SK-N-SH treated with all-trans-retinoic acid at 6 μM for 48 hours (cell line): ENCODE measurements at regions not wholly inside any gene's neighbourhood (a gene's known extent, or its start where the extent isn't known, plus 50 kb on each side); places are given as distances from the start of the nearest gene placed in this dataset.
A peak's percentile ranks its signal among the peaks of the same experiment; 100 is the strongest.

ENCODE experiments used
- ATAC-seq: fragments of 200-7000 bp; cut with Tn5 transposase; 3 replicates; pipeline ENCODE4 v1.9.1; 2020; ENCODE audit warnings: mild to moderate bottlenecking, moderate library complexity
- ARNTL ChIP-seq: fragments of 450-650 bp; formaldehyde crosslinking; IDR thresholded peaks from 2 replicates; pipeline ENCODE4 v1.5.0; 2020; ENCODE audit warnings: low read depth, mild to moderate bottlenecking, moderate library complexity, borderline replicate concordance
- BACH2 ChIP-seq: fragments of 250-450 bp; sonication (Bioruptor Pico); IDR thresholded peaks from 2 replicates; pipeline ENCODE4 v1.9.0; 2021; ENCODE audit warnings: mild to moderate bottlenecking, borderline replicate concordance
- CREB5 ChIP-seq: fragments of 250-450 bp; sonication (Bioruptor Pico); IDR thresholded peaks from 2 replicates; pipeline ENCODE4 v1.5.1; 2020; ENCODE audit warnings: low read depth, mild to moderate bottlenecking, moderate library complexity
- CSDC2 ChIP-seq: fragments of 250-450 bp; sonication (Bioruptor Pico); IDR thresholded peaks from 2 replicates; pipeline ENCODE4 v1.5.0; 2020; ENCODE audit warnings: mild to moderate bottlenecking, moderate library complexity
- CSRNP3 ChIP-seq: fragments of 250-450 bp; sonication (Bioruptor Pico); IDR thresholded peaks from 2 replicates; pipeline ENCODE4 v1.5.1; 2021; ENCODE audit warnings: mild to moderate bottlenecking, moderate library complexity
- ESRRG ChIP-seq: fragments of 250-450 bp; sonication (Bioruptor Pico); IDR thresholded peaks from 2 replicates; pipeline ENCODE4 v1.6.1; 2021; ENCODE audit warnings: mild to moderate bottlenecking
- GLIS3 ChIP-seq: fragments of 250-450 bp; sonication (Bioruptor Pico); IDR thresholded peaks from 2 replicates; pipeline ENCODE4 v1.5.0; 2020; ENCODE audit warnings: mild to moderate bottlenecking, moderate library complexity
- ISL1 ChIP-seq: fragments of 250-450 bp; sonication (Bioruptor Pico); IDR thresholded peaks from 2 replicates; pipeline ENCODE4 v2.1.2; 2022; ENCODE audit warnings: mild to moderate bottlenecking, moderate library complexity
- OSR1 ChIP-seq: fragments of 250-450 bp; sonication (Bioruptor Pico); IDR thresholded peaks from 2 replicates; pipeline ENCODE4 v1.8.0; 2022; ENCODE audit warnings: moderate library complexity, mild to moderate bottlenecking, inconsistent platforms
- POU6F1 ChIP-seq: fragments of 250-450 bp; sonication (Bioruptor Pico); IDR thresholded peaks from 2 replicates; pipeline ENCODE4 v1.8.0; 2021; ENCODE audit warnings: low read depth, mild to moderate bottlenecking, moderate library complexity, borderline replicate concordance
- PPARA ChIP-seq: fragments of 250-450 bp; sonication (Bioruptor Pico); IDR thresholded peaks from 2 replicates; pipeline ENCODE4 v1.5.0; 2020; ENCODE audit warnings: mild to moderate bottlenecking, borderline replicate concordance
- SNAI2 ChIP-seq: fragments of 250-450 bp; sonication (Bioruptor Pico); IDR thresholded peaks from 2 replicates; pipeline ENCODE4 v1.5.0; 2020; ENCODE audit warnings: mild to moderate bottlenecking, moderate library complexity
- TCF4 ChIP-seq: fragments of 250-450 bp; sonication (Bioruptor Pico); IDR thresholded peaks from 2 replicates; pipeline ENCODE4 v1.8.0; 2021; ENCODE audit warnings: mild to moderate bottlenecking, moderate library complexity, borderline replicate concordance
- TOX ChIP-seq: fragments of 250-450 bp; sonication (Bioruptor Pico); IDR thresholded peaks from 2 replicates; pipeline ENCODE4 v1.8.0; 2021; ENCODE audit warnings: mild to moderate bottlenecking, moderate library complexity, borderline replicate concordance
- TSHZ2 ChIP-seq: fragments of 250-450 bp; sonication (Bioruptor Pico); IDR thresholded peaks from 2 replicates; pipeline ENCODE4 v1.5.0; 2020; ENCODE audit warnings: mild to moderate bottlenecking, moderate library complexity
- ZFP3 ChIP-seq: fragments of 250-450 bp; sonication (Bioruptor Pico); IDR thresholded peaks from 2 replicates; pipeline ENCODE4 v1.5.0; 2020; ENCODE audit warnings: mild to moderate bottlenecking, moderate library complexity
- ZNF565 ChIP-seq: fragments of 450-650 bp; formaldehyde crosslinking; conservative IDR thresholded peaks from 2 replicates; pipeline ENCODE4 v1.5.0; 2020; ENCODE audit warnings: low read depth, mild to moderate bottlenecking, moderate library complexity
- ZNF70 ChIP-seq: fragments of 450-650 bp; formaldehyde crosslinking; IDR thresholded peaks from 2 replicates; pipeline ENCODE4 v1.5.0; 2020; ENCODE audit warnings: mild to moderate bottlenecking, moderate library complexity
- ZNF8 ChIP-seq: fragments of 450-650 bp; formaldehyde crosslinking; IDR thresholded peaks from 2 replicates; pipeline ENCODE4 v1.5.0; 2020; ENCODE audit warnings: mild to moderate bottlenecking, moderate library complexity
- TF ChIP-seq, protein P1 (sequence below): fragments of 250-450 bp; sonication (Bioruptor Pico); IDR thresholded peaks from 2 replicates; pipeline ENCODE4 v1.8.0; 2020; ENCODE audit warnings: mild to moderate bottlenecking, moderate library complexity, borderline replicate concordance

GRCh38 chr12:42976122-42976521 is 386.6 kb upstream of the PRICKLE1 start:
- TF ChIP-seq ZNF565 (CRISPR knock-in tag) (no peak), CSDC2 (no peak), POU6F1 (no peak)
- TF ChIP-seq, all 23 proteins: peak for 0
- no peak for ATAC-seq

- TF ChIP-seq ISL1 (CRISPR knock-in tag) (no peak), ARNTL (CRISPR knock-in tag) (no peak), SNAI2 (no peak), BACH2 (no peak), CREB5 (CRISPR knock-in tag) (no peak), ZNF8 (CRISPR knock-in tag) (no peak), TOX (CRISPR knock-in tag) (no peak), ESRRG (no peak), CSRNP3 (CRISPR knock-in tag) (no peak), GLIS3 (CRISPR knock-in tag) (no peak), TSHZ2 (CRISPR knock-in tag) (no peak), PPARA (no peak), ZNF565 (CRISPR knock-in tag) (no peak), POU6F1 (no peak), TCF4 (no peak)
- TF ChIP-seq, protein P1, sequence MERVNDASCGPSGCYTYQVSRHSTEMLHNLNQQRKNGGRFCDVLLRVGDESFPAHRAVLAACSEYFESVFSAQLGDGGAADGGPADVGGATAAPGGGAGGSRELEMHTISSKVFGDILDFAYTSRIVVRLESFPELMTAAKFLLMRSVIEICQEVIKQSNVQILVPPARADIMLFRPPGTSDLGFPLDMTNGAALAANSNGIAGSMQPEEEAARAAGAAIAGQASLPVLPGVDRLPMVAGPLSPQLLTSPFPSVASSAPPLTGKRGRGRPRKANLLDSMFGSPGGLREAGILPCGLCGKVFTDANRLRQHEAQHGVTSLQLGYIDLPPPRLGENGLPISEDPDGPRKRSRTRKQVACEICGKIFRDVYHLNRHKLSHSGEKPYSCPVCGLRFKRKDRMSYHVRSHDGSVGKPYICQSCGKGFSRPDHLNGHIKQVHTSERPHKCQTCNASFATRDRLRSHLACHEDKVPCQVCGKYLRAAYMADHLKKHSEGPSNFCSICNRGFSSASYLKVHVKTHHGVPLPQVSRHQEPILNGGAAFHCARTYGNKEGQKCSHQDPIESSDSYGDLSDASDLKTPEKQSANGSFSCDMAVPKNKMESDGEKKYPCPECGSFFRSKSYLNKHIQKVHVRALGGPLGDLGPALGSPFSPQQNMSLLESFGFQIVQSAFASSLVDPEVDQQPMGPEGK (CRISPR knock-in tag) = no peak
- ATAC-seq = no peak
These were observed 379.8 kb upstream of the PRICKLE1 start for GRCh38 chr12:42969355-42969754.

GRCh38 chr12:42968426-42968825 is 378.9 kb upstream of the PRICKLE1 start:
- ATAC-seq = no peak
- TF ChIP-seq ZNF8 (CRISPR knock-in tag) = no peak

DNA sequence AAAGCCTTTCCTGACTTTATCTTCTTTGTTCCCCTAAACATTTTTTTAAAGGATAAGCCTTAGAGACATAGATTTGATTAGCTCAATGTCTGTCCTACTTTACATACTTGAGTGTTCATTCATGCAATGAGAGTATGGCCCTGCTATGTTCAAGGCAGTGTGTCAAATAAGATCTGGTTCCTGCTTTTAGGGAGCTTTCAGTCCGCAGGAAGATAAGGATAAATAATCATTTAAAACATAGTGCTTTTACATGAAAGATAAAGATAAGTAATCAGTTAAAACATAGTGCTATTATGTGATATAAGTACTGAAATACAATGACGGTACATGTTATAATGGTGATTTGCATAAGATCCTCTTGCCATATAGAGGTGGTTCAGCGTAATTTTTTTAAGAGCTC is 378.3 kb upstream of the PRICKLE1 start:
- ATAC-seq = no peak
- no peak for TF ChIP-seq GLIS3 (CRISPR knock-in tag)
- TF ChIP-seq TOX (CRISPR knock-in tag) = no peak
- TF ChIP-seq TCF4 = peak; percentile 76; the same call in 1 of the 2 replicates
- TF ChIP-seq, protein P1 (CRISPR knock-in tag) = no peak
- TF ChIP-seq OSR1 = no peak
- no peak for TF ChIP-seq SNAI2
- 0 out of 2 replicates have a peak, but pooled peaks have one; percentile 68 for TF ChIP-seq BACH2
- TF ChIP-seq ZFP3 (CRISPR knock-in tag) = no peak
- no peak for TF ChIP-seq ZNF70 (CRISPR knock-in tag)
- TF ChIP-seq CSRNP3 (CRISPR knock-in tag) = no peak
- TF ChIP-seq ARNTL (CRISPR knock-in tag) = 0 out of 2 replicates have a peak, but pooled peaks have one; percentile 2
